Right renal pelvis (tissue), 4 donors: ENCODE measurements at regions not wholly inside any gene's neighbourhood (a gene's known extent, or its start where the extent isn't known, plus 50 kb on each side); places are given as distances from the start of the nearest gene placed in this dataset.
"Not testable (repeated sequence)": the region's sequence is repeated elsewhere in the genome, so short reads cannot be mapped to it uniquely, and the experiment has no call there.

Experiments
- DNase-seq, 4 donors: peaks; one replicate each; pipeline ENCODE4 v3.0.0-alpha.2; 2013; ENCODE audit warnings: low read depth in 4 of 4, low spot score in 3 of 4, missing footprints in 1 of 4

DNA sequence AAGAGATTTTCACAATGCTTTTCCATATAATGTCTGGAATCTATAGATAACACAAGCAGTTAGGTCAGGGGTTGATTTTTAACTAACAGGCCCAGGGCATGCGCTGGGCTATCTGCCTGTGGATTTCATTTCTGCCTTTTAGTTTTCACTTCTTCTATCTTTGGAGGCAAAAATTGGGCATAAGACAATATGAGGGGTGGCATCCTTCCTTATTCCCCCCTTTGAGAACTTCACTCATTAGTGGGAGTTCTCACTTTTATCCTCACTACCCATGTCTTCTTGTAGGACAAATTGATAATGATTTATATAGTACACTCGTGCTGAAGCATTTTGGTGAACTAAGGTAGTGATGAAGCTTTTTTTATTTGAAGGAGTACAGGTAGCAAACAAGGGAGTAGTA, 2155.5 kb downstream of the TP53TG3F start:
- DNase-seq, result not testable (repeated sequence)

DNA sequence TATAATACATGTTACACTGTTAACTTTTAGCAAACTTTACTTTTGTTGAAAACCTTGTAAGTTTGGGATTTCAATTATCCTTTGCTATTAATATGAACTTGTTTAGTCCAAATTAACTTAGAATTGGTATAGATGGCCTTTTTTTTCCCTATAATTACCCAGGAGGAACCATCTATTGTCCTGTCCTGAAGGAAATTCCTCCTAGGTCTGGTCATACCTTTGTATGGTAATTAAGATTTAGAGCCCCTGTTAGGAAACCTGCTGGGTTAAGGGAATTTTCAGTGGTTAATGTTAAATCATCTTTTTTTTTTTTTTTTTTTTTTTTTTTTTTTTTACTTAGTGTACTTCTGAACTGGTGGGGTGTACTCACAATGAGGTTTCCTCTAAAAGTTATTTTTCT, 2159.8 kb downstream of the TP53TG3F start:
- not testable (repeated sequence) for DNase-seq

DNA sequence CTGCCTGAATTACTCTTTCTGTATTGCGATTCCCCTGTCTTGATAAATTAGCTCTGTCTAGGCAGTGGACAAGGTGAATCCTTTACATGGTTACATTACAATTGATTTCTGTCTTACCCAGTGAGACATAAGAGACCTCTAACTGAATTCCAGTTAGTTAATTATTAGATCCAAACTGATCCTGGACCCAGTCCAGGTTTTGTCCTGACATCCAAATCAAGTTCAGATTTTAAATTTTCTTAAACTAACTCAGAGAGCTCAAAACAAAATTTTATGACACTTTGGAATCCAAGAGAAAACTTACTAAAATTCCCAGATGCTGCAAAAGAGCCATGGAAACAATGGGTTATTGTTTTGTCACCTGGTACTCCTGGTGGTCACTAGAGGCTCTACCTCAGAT, 2166.6 kb downstream of the TP53TG3F start:
- no peak for DNase-seq

DNA sequence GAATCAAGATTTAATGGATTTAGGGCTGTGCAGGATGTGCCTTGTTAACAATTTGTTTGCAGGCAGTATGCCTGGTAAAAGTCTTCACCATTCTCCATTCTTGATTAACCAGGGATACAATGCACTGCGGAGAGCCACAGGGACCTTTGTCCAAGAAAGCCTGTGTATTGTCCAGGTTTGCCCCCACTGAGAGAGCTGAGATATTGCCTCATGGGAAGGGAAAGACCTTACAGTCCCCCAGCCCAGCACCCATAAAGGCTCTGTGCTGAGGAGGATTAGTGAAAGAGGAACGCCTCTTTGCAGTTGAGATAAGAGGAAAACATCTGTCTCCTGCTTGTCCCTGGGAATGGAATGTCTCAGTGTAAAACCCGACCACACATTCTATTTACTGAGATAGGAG, 2169.6 kb downstream of the TP53TG3F start:
- no peak for DNase-seq

DNA sequence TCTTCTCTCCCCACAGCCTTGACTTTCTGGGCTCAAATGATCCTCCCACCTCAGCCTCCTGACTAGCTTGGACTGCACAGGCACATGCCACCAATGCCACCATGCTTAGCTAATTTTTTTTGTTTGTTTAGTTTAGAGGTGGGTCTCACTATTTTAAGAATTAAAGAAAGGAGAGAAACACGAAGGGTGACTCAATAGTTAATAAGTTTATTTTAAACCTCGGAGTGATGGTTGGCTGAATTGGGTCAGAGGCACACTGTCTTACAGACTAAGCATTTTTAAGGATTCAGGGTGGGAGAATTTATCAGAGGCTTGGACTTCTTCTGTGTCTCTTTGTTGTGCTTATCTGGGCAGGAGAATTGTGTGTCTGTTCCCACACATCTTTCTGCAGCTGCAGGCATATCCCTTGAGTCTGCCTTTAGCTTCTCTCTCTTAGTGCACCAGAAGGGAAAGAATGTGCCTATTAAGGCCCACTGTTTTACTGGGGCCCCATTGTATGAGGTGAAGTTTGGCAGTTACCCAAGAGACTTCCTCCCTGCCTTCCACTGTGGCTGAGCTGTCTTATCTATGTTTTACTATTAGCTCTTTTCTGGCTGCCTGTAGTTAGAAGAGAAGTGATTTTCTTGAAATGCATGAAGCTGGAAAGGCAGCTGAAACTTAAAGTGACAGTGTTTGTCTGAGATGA, 2172.0 kb downstream of the TP53TG3F start:
- no peak for DNase-seq

DNA sequence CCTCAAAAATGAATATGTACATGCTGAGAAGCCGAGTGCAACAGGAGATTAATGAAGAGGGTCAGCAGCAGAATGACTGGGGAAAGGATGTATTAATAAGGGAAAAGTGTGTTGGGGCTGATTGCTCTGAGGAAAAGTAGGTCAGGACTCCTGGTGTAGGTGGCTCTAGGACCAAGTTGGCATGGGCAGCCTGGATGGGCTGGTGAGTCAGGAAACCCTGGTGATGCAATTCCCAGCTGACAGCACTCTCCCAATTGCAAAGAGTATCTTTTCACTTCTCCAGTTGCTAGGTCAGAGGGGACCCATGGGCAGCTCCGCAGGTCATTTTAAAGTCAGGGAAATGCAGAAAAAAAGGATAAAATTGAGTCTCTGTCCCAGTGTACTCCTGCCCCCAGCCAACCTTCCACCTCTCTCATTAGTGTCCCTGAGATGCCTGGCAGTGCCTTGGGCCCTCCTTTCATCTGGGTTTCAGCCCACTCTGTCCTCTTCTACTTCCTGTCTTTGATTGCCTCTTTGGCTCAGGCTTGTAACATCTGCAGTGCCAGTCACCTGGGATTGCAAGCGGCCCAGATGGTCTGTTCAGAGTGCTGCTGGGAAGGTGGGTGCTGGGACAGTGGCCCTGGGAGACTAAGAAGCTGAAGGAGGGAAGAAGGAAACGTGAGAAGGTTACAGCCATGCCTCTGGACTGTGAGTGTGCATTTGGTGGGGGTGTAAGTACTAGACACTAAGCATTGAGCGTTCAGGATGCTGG, 2177.2 kb downstream of the TP53TG3F start:
- DNase-seq, result no peak

DNA sequence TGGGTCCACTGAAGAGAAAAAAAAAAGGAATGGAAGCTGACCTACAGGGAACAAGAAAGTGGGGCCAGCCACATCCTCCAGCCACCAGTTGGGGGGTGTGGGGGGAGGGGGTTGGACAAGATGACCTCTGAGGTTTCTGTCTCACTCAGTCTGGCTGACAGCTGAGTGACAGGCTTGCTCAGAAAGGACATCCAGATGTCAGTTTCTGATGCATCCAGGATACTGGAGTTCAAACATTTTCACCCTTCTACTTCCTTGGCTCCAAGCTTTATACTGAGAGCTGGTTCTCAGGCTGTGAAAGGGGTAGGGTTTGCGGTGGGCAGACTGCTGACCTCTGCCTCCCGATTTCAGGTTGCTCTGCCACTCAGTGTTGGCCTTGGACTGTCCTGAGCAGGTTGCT, 2178.3 kb downstream of the TP53TG3F start:
- DNase-seq, result no peak

DNA sequence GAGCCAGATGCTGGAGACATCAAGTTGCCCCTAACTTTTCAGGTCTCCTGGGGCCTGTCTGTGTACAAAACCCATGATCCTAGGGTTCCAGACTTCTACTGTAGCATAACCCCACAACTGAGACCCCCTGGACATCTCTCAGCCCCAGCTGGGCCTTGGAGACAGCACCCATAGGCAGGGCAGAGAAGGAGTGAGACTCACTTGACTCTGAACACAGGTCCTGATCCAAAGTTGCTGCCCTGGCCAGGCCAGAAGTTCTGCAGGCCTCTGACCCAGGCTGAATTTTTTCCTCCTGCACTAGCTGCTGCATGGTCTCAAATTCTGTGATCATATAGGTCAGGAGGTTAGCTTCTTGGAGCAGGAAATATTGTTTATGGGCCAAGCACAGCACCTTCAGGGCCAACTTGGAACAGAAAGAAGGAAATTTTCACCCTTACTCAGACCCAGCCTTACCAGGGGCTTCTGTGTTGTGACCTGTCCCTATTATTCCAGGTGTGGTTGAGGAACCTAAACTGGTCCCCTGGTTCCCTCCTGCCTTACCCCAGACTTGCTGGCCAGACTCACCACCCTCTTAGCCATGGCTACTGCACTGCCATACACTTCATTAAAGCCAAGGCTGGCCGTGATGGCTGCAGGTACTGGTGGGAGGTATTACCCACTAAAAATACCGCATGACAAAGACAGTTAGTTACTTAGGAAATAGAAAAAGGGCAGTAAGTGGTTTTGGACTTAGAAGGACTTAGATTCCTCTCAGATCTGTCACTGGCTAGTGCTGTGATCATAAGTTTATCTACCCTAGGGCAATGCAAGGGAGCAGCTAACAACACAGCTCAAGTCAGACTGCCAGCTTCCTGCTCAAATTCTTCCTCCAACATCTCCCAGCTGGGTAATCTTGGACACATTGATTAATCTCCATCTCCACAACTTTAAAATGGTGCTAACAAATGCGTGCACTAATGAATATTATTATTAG, 2180.1 kb downstream of the TP53TG3F start:
- no peak for DNase-seq

DNA sequence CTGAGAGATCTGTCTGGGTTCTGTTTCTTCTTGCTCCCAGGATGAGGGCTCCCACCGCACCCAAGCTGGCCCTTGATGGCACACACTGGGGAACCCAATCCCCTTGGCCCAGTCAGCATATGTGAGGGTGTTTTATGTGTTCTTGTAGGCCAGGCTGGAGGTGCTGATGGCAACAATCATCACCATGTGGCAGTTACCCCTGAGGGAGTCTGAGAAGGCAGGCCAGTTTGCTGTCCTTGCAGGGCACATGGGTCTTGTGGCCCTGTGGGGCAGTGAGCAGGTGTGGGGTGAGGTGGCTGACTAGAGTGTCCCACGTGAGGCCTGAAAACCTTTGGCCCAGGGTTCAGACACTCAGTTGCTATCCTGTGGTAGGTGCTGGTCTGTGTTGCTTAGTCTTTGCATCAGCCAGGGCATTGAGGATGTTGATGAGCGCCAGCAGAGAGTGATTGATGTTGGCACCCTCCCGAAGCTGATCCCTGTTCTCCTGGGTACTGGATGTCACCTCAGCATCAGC, 2183.0 kb downstream of the TP53TG3F start:
- DNase-seq, result no peak

DNA sequence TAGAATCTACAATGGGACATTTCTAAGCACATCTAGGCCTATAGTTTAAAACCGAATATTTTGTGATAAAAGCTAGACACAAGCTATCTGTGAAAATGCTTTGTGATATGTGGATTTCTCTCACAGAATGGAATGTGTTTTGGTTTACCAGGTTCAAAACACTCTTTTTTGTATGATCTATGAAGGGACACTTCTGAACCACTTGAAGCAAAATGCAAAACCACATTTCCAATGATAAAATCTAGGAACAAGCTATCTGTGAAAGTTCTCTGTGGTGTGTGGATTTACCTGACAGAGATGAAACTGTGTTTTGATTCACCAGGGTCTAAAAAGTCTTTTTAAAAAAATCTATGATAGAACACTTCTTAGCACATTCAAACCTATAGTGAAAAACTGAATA, 2192.4 kb downstream of the TP53TG3F start:
- DNase-seq, result no peak

DNA sequence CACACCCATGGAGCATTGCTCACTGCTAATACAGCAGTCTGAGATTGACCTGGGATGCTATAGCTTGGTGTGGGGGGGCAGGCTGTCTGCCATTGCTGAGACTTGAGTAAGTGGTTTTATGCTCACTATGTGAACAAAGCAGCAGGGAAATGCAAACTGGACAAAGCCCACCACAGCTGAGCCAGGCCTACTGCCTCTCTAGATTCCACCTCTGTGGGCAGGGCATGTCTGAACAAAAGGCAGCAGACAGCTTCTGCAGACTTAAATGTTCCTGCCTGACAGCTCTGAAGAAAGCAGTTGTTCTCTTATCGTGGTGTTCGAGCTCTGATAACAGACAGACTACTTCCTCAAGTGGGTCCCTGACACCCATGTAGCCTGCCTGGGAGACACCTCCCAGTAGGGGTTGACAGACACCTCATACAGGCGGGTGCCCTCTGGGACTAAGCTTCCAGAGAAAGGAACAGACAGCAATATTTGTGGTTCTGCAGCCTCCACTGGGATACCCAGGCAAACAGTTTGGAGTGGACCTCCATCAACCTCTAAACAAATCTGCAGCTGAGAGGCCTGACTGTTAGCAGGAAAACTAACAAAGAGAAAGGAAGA, 2204.8 kb downstream of the TP53TG3F start:
- DNase-seq, result no peak

DNA sequence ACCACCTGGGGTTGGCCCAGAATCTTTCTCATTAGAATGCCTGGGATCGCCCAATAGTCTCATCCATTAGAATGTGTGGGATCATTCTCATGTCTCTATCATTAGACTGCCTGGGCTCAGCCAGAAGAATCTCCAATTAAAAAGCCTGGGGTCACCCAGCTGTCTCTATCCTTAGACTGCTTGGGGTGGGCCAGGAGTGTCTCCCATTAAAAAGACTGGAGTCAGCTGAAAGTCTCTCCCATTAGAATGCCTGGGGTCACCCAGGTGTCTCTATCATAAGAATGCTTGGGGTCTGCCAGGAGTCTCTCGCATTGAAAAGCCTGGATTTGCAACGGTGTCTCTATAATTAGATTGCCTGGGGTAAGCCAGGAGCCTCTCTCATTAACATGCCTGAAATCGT, 2225.7 kb downstream of the TP53TG3F start:
- DNase-seq, result no peak

DNA sequence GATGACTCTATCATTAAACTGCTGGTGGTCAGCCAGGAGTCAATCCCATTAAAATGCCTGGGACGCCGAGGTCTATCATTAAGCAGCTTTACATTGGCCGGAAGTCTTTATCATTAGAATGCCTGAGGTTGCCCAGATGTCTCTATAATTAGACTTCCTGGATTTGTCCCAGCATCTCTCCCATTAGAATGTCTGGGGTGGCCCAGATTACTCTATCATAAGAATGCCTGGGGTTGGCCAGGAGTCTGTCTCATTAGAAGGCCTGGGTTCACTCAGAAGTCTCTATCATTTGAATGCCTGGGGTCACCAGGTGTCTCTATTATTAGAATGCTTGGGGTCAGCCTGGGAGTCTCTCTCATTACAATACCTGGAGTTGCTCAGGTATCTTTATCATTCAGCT, 2227.2 kb downstream of the TP53TG3F start:
- DNase-seq, result no peak

DNA sequence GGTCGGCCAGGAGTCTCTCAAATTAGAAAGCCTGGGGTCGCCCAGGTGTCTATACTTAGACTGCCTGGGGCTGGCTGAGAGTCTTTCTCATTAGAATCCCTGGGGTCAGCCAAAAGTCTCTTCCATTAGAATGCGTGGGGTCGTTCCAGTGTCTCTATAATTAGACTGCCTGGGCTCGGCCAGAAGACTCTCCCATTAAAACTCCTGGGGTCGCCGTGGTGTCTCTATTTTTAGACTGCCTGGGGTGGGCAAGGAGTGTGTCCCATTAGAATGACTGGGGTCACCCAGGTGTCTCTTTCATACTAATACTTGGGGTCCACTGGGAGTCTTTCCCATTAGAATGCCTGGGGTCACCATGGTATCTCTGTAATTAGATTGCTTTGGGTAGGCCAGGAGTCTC, 2227.7 kb downstream of the TP53TG3F start:
- no peak for DNase-seq

DNA sequence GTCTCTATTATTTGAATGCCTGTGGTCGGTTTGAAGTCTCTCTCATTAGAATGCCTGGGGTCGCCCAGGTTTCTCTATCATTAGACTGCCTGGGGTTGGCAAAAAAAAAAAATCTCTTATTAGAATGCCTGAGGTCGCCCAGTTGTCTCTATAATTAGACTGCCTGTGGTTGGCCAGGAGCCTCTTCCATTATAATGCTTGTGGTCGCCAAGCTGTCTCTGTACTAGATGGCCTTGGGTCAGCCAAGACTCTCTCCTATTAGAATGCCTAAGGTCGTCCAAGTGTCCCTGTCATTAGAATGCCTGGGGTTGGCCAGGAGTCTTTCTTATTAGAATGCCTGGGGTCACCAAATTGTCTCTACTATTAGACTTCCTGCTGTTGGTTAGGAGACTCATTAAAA, 2228.4 kb downstream of the TP53TG3F start:
- DNase-seq, result no peak

DNA sequence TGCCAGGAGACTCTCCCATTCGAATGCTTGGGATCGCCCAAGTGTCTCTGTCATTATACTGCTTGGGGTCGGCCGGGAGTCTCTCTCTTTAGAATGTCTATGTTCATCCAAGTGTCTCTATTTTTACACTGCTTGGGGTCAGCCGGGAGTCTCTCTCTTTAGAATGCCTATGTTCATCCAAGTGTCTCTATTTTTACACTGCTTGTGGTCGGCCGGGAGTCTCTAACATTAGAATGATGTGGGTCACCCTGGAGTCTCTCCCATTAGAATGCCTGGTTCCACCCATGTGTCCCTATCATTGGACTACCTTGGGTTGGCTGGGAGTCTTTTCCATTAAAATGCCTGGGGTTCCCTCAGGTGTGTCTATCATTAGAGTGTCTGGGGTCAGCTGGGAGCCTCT, 2230.4 kb downstream of the TP53TG3F start:
- DNase-seq, result no peak

DNA sequence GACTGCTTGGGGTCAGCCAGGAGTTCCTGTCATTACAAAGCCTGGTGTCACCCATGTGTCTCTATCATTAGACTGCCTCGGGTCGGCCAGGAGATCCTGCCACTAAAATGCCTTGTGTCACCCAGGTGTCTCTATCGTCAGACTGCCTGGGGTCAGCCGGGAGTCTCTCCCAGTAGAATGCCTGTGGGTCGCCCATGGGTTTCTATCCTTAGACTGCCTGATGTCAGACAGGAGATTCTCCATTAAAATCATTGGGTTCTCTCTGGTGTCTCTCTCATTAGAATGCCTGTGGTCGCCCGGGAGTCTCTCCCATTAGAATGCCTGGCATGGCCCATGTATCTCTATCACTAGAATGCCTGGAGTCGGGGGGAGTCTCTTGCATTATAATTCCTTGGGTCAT, 2231.0 kb downstream of the TP53TG3F start:
- DNase-seq, result no peak

DNA sequence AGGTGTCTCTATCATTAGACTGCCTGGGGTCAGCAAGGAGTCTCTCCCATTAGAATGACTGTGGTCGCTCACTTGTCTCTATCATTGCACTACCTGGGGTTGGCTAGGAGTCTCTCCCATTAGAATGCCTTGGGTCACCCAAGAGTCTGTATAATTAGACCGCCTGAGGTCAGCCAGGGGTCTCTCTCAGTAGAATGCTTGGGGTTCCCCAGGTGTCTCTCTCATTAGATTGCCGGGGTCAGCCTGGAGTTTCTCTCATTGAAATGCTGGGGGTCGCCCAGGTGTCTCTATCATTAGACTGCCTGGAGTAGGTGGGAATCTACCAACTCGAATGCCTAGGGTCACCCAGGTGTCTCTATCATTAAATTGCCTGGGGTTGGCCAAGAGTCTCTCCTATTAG, 2231.6 kb downstream of the TP53TG3F start:
- no peak for DNase-seq

DNA sequence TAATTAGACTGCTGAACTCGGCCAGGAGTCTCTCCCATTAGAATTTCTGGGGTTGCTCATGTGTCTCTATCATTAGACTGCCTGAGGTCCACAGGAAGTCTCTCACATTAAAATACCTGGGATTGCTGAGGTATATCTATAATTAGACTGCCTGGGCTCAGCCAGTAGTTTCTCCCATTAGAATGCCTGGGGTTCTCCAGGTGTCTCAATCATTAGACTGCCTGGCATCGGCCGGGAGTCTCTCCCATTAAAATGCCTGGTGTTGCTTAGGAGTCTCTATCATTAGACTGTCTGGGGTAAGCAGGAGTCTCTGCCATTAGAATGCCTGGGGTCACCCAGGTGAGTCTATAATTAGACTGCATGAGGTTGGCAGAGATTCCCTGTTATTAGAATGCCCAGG, 2233.4 kb downstream of the TP53TG3F start:
- no peak for DNase-seq

DNA sequence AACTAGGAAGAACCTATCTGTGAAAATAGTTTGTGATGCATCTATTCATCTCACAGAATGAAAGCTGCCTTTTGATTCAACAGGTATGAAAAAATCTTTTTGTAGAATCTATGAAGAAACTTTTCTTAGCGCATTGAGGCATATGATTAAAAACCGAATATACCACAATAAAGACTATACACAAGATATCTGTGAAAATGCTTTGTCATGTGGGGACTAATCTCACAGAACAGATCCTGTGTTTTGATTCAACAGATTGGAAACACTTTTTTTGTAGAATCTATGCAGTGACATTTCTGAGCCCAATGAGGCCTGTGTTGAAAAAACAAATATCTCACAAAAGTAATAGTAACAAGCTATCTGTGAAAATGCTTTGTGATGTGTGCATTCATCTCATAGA, 2247.5 kb downstream of the TP53TG3F start:
- no peak for DNase-seq

DNA sequence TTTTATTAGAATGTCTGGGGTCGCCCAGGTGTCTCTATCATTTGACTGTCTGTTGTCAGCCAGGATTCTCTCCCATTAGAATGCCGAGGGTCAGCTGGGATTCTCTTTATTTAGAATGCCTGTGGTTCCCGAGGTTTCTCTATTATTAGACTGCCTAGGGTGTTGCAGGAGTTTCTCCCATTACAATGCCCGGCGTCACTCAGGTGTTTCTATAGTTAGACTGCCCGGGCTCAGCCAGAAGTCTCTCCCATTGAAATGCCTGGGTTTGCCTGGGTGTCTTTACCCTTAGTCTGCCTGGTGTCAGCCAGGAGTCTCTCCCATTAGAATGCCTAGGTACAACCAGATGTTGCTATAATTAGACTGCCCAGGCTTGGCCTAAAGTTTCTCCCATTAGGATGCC, 2252.0 kb downstream of the TP53TG3F start:
- no peak for DNase-seq
